CD4-positive, alpha-beta T cell treated with Interleukin-15 for 1 hour (primary cell): ENCODE measurements at regions not wholly inside any gene's neighbourhood (a gene's known extent, or its start where the extent isn't known, plus 50 kb on each side); places are given as distances from the start of the nearest gene placed in this dataset.

ENCODE experiments used
- DNase-seq: peaks from one replicate; pipeline ENCODE4 v3.0.0-alpha.2; 2020

- DNase-seq: no peak
Observed at GRCh38 chr20:11437090-11437489, 480.6 kb upstream of the BTBD3 start.

- no peak for DNase-seq
Observed at GRCh38 chr20:11437611-11438380, 479.9 kb upstream of the BTBD3 start.

DNA sequence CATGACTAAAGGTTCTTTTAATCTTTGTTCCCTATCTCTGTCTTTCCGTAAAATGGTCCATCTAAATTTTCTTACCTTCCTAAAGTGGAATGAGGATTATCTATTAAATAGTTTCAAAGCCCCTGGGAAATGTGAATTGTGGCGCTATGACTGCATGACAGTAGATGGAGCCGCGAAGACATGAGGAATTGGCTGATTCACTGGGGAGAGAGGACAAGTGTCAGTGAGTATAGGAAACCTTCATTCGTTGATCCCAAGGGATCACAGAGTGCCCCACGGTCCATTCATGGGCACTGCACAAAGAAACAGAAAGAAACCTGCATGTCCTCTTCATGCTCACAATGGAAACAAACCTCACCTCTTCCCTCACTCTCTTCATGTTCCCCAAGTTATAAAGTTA lies 479.3 kb upstream of the BTBD3 start:
- no peak for DNase-seq

DNA sequence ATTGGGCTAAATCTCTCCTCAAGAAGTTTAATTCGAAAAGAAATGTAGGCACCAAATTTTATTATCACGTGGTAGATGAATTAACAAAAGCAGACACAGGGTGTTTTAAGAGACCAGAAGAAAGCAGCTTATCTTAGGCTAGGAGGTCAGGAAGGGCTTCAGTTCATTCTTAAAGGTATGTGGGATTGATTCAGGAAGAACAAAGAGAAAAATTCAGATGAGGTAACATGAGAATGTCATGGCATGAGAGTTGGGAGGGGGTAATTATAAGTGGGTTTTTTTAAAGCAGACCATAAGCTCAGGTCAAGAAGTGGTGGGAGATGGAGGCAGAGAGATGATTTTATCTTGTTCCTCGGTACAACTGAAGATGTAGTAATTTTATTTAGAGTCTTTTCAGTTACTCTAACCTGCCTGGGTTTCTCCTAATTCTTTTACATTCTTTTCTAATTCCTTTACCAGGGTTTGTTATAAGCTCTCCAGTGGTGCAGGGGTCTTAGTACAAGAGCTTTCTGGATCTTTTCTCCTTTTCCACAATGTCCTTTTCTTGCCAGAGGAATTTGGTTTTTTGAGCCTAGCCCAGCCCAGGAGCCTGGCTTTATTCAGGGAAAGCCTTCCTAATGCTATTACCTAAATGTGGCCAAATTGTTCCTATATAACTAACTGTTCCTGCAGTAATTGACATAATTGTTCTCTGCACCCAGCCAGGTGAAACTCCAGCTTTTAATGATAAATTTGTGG lies 474.1 kb upstream of the BTBD3 start:
- DNase-seq: no peak

DNA sequence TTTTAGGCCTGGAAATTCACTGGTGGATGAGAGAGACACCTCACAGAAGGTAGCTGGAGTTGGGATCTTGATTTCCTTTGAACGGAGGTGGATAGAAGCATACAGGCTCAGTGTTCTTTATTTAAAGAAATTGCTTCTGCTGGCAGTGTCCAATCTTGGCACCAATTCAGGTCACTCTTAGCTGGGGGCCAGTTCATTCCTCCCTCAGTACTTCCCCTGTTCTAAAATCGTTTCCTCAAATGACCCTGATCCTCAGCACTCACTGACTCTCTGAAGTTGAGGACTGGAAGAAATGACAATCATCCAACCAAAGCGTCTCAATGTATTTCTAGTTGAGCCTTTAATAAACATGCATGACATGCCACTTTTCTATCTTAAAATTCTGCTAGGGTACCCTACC lies 472.5 kb upstream of the BTBD3 start:
- no peak for DNase-seq

GRCh38 chr20:11445891-11446290 lies 471.8 kb upstream of the BTBD3 start:
- DNase-seq: no peak

DNA sequence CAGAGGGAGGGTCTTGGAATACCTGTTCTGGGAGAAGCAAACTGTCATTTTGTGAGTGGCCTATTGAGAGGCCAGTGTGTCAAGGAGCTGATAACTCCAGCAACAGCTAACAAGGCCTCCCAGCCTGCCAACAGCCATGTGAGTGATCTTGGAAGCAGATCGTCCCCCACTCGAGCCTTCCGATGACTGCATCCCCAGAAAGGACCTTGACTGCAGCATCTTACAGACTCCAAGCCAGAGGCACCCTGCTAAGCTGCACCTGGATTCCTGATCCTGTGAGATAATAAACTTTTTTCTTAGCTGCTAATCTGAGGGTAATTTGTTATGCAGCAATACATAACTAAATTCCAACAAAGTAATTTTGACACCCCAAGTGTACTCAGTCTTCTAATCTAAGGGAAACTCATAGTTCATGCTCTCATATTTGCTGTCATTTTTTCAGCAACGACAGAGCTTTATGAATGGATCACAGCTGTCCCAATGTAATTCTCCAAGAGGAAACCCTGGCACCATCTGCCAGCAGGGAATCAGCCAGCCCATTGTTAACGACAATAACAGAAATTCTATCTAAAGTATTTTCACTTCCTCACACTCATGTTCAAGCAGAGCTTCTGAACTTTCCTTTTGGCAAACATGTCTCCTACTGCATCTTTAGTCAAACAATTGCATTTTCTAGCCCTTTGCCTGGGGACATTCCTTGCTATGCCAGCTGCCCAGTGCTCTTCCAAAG lies 470.2 kb upstream of the BTBD3 start:
- DNase-seq: no peak

- no peak for DNase-seq
Observed at GRCh38 chr20:11448554-11448953, 469.1 kb upstream of the BTBD3 start.

DNA sequence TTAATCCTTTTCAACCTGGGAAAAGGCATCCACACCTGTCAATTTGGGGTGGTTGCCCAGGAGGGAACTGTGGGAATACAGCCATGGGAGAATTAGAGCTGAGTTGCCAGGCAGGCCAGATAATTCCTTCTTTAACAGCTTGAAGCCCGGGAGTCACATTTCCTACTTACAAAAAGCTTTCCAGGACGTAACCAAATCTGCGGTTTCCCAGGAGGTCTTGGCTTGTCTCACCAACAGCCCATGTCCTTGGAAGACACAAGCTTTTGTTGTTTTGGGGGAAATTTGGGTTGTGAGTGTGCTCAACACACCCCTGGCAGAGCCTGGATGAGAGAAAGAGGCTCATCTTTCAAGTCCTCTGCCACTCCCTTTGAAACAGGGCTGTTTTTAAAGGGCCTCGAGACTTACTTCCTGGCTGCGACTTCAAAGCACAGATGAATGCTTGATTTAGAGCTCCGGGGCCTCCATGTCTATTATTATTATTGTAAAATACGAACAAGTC lies 465.9 kb upstream of the BTBD3 start:
- no peak for DNase-seq

DNA sequence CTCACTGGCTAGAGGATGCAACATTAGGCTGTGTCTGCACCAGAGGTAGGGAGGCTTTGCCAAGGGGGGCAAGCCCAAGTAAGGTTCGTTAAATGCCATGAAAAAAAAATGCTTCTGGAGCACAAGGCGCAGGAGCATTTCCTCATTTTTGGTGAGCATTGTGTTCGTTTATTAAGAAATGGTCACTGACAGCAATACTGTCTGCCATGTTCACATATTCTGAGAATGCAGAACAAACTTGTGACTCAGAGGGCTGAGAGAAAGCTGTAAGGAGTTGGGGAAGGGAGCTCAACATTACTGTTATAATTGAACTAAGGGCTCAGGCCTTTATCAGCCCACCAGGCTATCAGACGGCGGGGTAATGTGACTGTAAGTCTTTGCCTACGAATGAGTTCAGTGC lies 465.4 kb upstream of the BTBD3 start:
- DNase-seq: no peak

- DNase-seq: no peak
Observed at GRCh38 chr20:11453430-11453829, 464.3 kb upstream of the BTBD3 start.

- no peak for DNase-seq
Observed at GRCh38 chr20:11454966-11455799, 462.5 kb upstream of the BTBD3 start.

GRCh38 chr20:11457488-11457887 lies 460.2 kb upstream of the BTBD3 start:
- DNase-seq: no peak

GRCh38 chr20:11459090-11459890 lies 458.4 kb upstream of the BTBD3 start:
- DNase-seq: no peak

DNA sequence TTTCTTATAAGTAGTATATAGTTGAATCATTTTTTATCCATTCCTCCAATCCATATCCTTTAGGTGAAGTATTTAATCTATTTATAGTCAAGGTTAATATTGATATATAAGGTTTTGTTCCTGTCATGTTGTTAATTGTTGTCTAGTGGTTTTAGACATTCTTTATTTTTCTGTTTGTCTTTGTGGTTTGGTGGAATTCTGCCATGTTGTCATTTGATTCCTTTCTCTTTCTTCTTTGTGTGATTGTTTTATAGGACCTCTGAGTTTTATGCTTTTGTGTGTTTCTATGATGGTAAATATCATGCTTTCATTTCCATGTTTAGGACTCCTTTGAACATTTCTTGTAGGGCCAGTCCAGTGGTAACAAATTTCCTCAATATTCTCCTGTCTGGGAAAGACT lies 450.3 kb upstream of the BTBD3 start:
- no peak for DNase-seq

DNA sequence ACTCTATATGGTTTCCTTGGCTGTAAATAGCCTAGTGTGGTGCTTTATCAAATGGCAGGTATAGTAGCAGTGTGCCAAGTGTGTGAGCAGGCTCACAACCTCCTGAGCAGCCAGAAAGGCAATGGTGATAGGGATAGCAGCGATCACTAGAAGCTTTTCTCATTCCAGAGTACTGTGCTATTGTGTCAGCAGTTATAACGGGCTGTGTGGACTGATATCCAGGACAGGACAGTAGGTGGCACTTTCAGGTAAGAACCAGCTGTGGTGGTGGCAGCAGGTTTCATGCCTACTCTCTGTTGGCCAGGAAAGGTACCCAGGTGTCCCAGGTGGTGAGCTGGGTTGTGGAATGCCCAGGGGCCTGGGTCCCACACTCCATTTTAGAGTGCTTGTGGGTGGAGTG lies 448.8 kb upstream of the BTBD3 start:
- no peak for DNase-seq

DNA sequence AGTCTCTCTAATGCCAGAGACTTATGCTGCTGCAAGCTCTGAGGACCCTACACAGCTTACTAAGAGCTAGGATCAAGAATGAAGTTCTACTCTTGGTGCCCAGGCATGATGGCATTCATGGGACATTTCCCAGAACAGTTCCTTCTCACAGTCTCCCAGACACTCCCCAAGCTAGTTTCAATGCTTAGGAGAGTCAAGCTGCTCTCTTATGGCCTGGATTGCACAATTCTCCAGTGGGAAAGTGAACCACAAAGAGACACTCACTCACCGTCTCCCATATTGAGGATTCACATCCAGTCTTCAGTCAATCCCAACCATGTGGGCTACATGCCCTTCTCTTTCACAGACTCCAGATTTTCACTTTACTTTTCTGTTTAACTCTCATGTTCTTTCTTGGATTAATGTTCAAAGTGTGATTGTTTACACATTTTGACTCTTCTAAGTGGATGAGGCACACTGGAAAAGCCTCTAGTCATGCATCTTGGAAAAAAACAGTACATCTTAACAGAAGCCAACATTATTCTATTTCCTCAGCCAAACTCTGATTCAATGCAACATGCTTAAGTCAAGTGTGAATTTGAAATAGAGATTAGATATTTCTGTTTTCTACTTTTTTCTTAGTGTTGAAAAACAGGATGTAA lies 447.8 kb upstream of the BTBD3 start:
- DNase-seq: no peak

- no peak for DNase-seq
Observed at GRCh38 chr20:11473983-11474382, 443.7 kb upstream of the BTBD3 start.

DNA sequence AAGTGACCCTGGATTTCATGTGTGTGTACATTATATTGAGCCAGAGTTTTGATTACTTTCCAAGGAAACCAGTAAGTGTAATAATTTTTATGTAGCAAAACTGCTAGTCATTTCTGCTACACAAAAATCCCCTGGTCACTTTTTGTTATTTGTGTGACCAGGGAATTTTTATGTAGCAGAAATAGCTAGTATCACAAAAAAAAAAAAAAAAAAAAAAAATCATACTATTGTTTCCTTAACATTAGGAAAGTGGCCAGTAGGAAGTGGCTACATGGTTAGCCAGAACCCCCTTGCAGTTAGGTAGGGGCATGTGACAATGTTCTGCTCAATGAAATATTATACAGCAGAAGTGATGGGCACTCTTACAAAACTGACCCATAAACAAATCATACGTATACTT lies 434.0 kb upstream of the BTBD3 start:
- DNase-seq: no peak

- DNase-seq: no peak
Observed at GRCh38 chr20:11484479-11484878, 433.2 kb upstream of the BTBD3 start.

GRCh38 chr20:11492386-11492785 lies 425.3 kb upstream of the BTBD3 start:
- no peak for DNase-seq
